GM12878 (cell line): ENCODE measurements at regions not wholly inside any gene's neighbourhood (a gene's known extent, or its start where the extent isn't known, plus 50 kb on each side); places are given as distances from the start of the nearest gene placed in this dataset.

Experiments used
- ATAC-seq: fragments of 200-7000 bp; cut with Tn5 transposase; 3 replicates; pipeline ENCODE4 v1.9.1; 2020; ENCODE audit warnings: mild to moderate bottlenecking, moderate library complexity
- BruUV-seq: library from RNA; stranded (reverse); fragments of 400-500 nt; replicated peaks from 2 replicates; lab custom pipeline; 2021; lab: Mats Ljungman, UMichigan
- CTCF ChIA-PET: fragments of 300-600 bp; sonication (Branson Sonifier 250); formaldehyde crosslinking; extraction: SDS; loops from one replicate; lab custom pipeline; 2021; ENCODE audit warnings: inconsistent platforms; lab: Yijun Ruan, JAX
- POLR2A ChIA-PET: fragments of 350-600 bp; formaldehyde crosslinking; extraction: SDS; loops from one replicate; lab custom pipeline; 2021; ENCODE audit warnings: inconsistent platforms; lab: Charles Lee
- RAD21 ChIA-PET: fragments of 300-600 bp; sonication (Branson Sonifier 250); formaldehyde crosslinking; loops from one replicate; lab custom pipeline; 2023; ENCODE audit warnings: antibody characterized with exemption; ENCODE audit not compliant: unreplicated experiment; lab: Charles Lee
- SMC1A ChIA-PET: fragments of 300-600 bp; sonication (Branson Sonifier 250); formaldehyde crosslinking; loops from one replicate; lab custom pipeline; 2023; ENCODE audit not compliant: unreplicated experiment, uncharacterized antibody; lab: Charles Lee
- DNase-seq: peaks from one replicate; pipeline ENCODE4 v3.0.0-alpha.2; 2011; ENCODE audit warnings: low read depth, low spot score
- FAIRE-seq: peaks from 3 replicates; lab custom pipeline; 2011; peaks lifted over from hg19 to GRCh38; lab: Jason Lieb, UNC
- H2AFZ ChIP-seq: 2 replicates; pipeline ENCODE4 v1.6.0; 2011; ENCODE audit warnings: low read depth, low read length, control low read depth; ENCODE audit not compliant: control insufficient read depth
- H3K27ac ChIP-seq: 2 replicates; pipeline ENCODE4 v1.5.1; 2011; ENCODE audit warnings: control low read depth; ENCODE audit not compliant: control insufficient read depth, insufficient read depth
- H3K27me3 ChIP-seq, 2 experiments: replicated peaks in 1 of 2; 2 replicates each; pipeline versions ENCODE4 v1.6.0 to v1.6.1; 2011; ENCODE audit warnings: low read length in 1 of 2; ENCODE audit not compliant: control insufficient read depth in 2 of 2, insufficient read depth in 2 of 2
- H3K36me3 ChIP-seq, 2 experiments: 2 replicates each; pipeline ENCODE4 v1.5.1; 2011; ENCODE audit warnings: low read length in 1 of 2; ENCODE audit not compliant: control insufficient read depth in 2 of 2, insufficient read depth in 2 of 2
- H3K4me1 ChIP-seq: 2 replicates; pipeline ENCODE4 v1.6.1; 2011; ENCODE audit warnings: mild to moderate bottlenecking, low read length, moderate library complexity, mixed read lengths; ENCODE audit not compliant: control insufficient read depth, insufficient read depth
- H3K4me2 ChIP-seq: 2 replicates; pipeline ENCODE4 v1.6.0; 2011; ENCODE audit warnings: control low read depth; ENCODE audit not compliant: control insufficient read depth, insufficient read depth
- H3K4me3 ChIP-seq: fragments of 200-600 bp; sonication (generic); 2 replicates; pipeline ENCODE4 v1.5.1; 2016
- H3K79me2 ChIP-seq: 2 replicates; pipeline ENCODE4 v1.6.0; 2011; ENCODE audit warnings: low read length; ENCODE audit not compliant: control insufficient read depth, insufficient read depth
- H3K9ac ChIP-seq: 2 replicates; pipeline ENCODE4 v1.8.0; 2011; ENCODE audit warnings: low read length, control low read depth, mixed read lengths; ENCODE audit not compliant: control insufficient read depth, insufficient read depth
- H3K9me3 ChIP-seq: replicated peaks from 3 replicates; pipeline ENCODE4 v1.5.1; 2011; ENCODE audit warnings: mild to moderate bottlenecking, low read length; ENCODE audit not compliant: control insufficient read depth, insufficient read depth
- H4K20me1 ChIP-seq: 2 replicates; pipeline ENCODE4 v1.6.0; 2011; ENCODE audit not compliant: control insufficient read depth, insufficient read depth
- ATF7 ChIP-seq: fragments of 450-650 bp; IDR thresholded peaks from 2 replicates; pipeline ENCODE4 v1.6.1; 2016; ENCODE audit warnings: low read depth, mild to moderate bottlenecking
- CEBPB ChIP-seq, 2 experiments: fragments of 150-350 bp in 1 of 2; IDR thresholded peaks; 2 replicates each; pipeline ENCODE4 v1.6.1; 2012 to 2014; ENCODE audit warnings: low read depth in 2 of 2, low read length in 2 of 2, borderline replicate concordance in 1 of 2, inconsistent platforms in 1 of 2
- EED ChIP-seq: sonication (generic); IDR thresholded peaks from 2 replicates; pipeline ENCODE4 v1.6.1; 2016; ENCODE audit warnings: antibody characterized with exemption, low read depth
- FOXK2 ChIP-seq: fragments of 450-650 bp; IDR thresholded peaks from 2 replicates; pipeline ENCODE4 v1.6.1; 2017; ENCODE audit warnings: mild to moderate bottlenecking, moderate library complexity
- FOXM1 ChIP-seq: IDR thresholded peaks from 2 replicates; pipeline ENCODE4 v1.6.1; 2012; ENCODE audit warnings: low read depth, mild to moderate bottlenecking, inconsistent platforms, low read length, moderate library complexity
- IKZF2 ChIP-seq, 2 experiments: fragments of 450-650 bp; IDR thresholded peaks; 2 replicates each; pipeline ENCODE4 v1.6.1; 2017; ENCODE audit warnings: mild to moderate bottlenecking in 2 of 2, moderate library complexity in 2 of 2
- LARP7 ChIP-seq: fragments of 450-650 bp; IDR thresholded peaks from 2 replicates; pipeline ENCODE4 v1.6.1; 2017; ENCODE audit warnings: mild to moderate bottlenecking
- MEF2A ChIP-seq: IDR thresholded peaks from 2 replicates; pipeline ENCODE4 v1.6.1; 2011; ENCODE audit warnings: low read depth, mild to moderate bottlenecking, low read length, moderate library complexity; ENCODE audit not compliant: insufficient read depth
- MYB ChIP-seq: fragments of 150-350 bp; IDR thresholded peaks from 2 replicates; pipeline ENCODE4 v1.6.1; 2014; ENCODE audit warnings: mild to moderate bottlenecking, low read depth, low read length, borderline replicate concordance
- NRF1 ChIP-seq: conservative IDR thresholded peaks from 2 replicates; pipeline ENCODE4 v1.6.1; 2011; ENCODE audit warnings: mild to moderate bottlenecking, low read depth, low read length, improper control_type of control experiment
- PAX8 ChIP-seq: fragments of 450-650 bp; IDR thresholded peaks from 2 replicates; pipeline ENCODE4 v1.6.1; 2017; ENCODE audit warnings: mild to moderate bottlenecking, moderate library complexity
- RAD51 ChIP-seq: fragments of 450-650 bp; IDR thresholded peaks from 2 replicates; pipeline ENCODE4 v1.6.1; 2016; ENCODE audit warnings: moderate library complexity, mild to moderate bottlenecking, inconsistent platforms
- RB1 ChIP-seq: fragments of 450-650 bp; formaldehyde crosslinking; IDR thresholded peaks from 2 replicates; pipeline ENCODE4 v1.6.1; 2017; ENCODE audit warnings: mild to moderate bottlenecking, borderline replicate concordance
- SREBF1 ChIP-seq: IDR thresholded peaks from 2 replicates; pipeline ENCODE4 v1.6.1; 2012; ENCODE audit warnings: mild to moderate bottlenecking, low read length
- TAF1 ChIP-seq: IDR thresholded peaks from 2 replicates; pipeline ENCODE4 v1.6.1; 2011; ENCODE audit warnings: mild to moderate bottlenecking, low read depth, low read length, borderline replicate concordance
- YBX1 ChIP-seq: fragments of 450-650 bp; IDR thresholded peaks from 2 replicates; pipeline ENCODE4 v1.6.1; 2016; ENCODE audit warnings: antibody characterized with exemption
- ZNF384 ChIP-seq: IDR thresholded peaks from 2 replicates; pipeline ENCODE4 v1.6.1; 2012; ENCODE audit warnings: low read depth, mild to moderate bottlenecking, low read length, improper control_type of control experiment, borderline replicate concordance
- WGBS: methylation state at CpG from one replicate; pipeline ENCODE4 v1.1.6; 2016; ENCODE audit warnings: low lambda C conversion rate; ENCODE audit not compliant: insufficient replicate concordance, insufficient coverage; ENCODE audit errors: missing lambda C conversion rate; 5-methylcytosine and 5-hydroxymethylcytosine counted together
- in situ Hi-C: fragments of 300-500 bp; cut with MboI; formaldehyde crosslinking; loops from 9 replicates; pipeline ENCODE4 v1.14.3; 2018; ENCODE audit warnings: mixed read lengths
- intact Hi-C: fragments of 100-400 bp; cut with micrococcal nuclease; formaldehyde crosslinking; loops from one replicate; pipeline ENCODE4 v1.14.2; 2022; ENCODE audit not compliant: unreplicated experiment
- TF ChIP-seq, protein P1 (sequence below): fragments of 450-650 bp; formaldehyde crosslinking; IDR thresholded peaks from 2 replicates; pipeline ENCODE4 v1.5.0; 2022; ENCODE audit warnings: mild to moderate bottlenecking, missing genetic modification characterization
- TF ChIP-seq, protein P2 (sequence below): IDR thresholded peaks from 2 replicates; pipeline ENCODE4 v1.6.1; 2012; ENCODE audit warnings: low read depth, low read length, improper control_type of control experiment
- TF ChIP-seq, protein P3 (sequence below): fragments of 450-650 bp; IDR thresholded peaks from 2 replicates; pipeline ENCODE4 v1.6.1; 2014; ENCODE audit warnings: mild to moderate bottlenecking

DNA sequence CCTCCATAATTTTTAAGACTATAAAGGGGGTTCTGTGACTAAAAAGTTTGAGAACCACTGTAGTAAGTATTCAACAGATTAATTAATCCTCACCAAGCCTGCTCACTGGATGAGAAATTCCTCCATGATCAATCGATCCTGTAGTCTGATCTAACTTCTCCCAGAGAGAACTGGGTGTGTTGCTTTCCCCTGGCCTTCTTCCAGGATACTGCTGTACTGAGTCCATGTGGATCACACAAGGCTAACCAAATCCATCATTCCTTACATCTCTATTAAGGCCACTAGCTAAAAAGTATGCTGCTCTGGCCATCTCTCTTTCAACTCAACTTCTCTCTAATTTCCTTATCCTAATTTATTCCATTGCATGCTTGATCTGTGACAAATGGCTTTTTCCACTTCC, 280.2 kb upstream of the PCSK5 start:
- ChIA-PET POLR2A (interaction anchor here (0.6 kb wide), 1 partner anchor 49 kb away, joined by 3 read pairs; no protein-coding TSS in a partner anchor), CTCF (no interaction called here), SMC1A (no interaction called here), RAD21 (no interaction called here)
- no peak for FAIRE-seq
- Histone ChIP-seq H3K4me2 (no peak overlapping the region), H3K9ac (no peak overlapping the region), H2AFZ (no peak overlapping the region), H3K27me3 (no peaks in the 10 kb centered on the region), H3K9me3 (no peaks in the 10 kb centered on the region), H4K20me1 (no peaks in the 10 kb centered on the region), H3K4me3 (no peak overlapping the region), H3K27ac (no peak overlapping the region), H3K79me2 (no peaks in the 10 kb centered on the region), H3K4me1 (no peaks in the 10 kb centered on the region), H3K36me3 (no peaks in the 10 kb centered on the region)
- no peak for DNase-seq
- ATAC-seq = no peak
- intact Hi-C loops = no loop called here
- no peak for TF ChIP-seq PAX8
- TF ChIP-seq IKZF2 (IDR thresholded peaks at IDR 0.05) = no peak
- no peak for TF ChIP-seq MYB
- no peak for TF ChIP-seq NRF1
- TF ChIP-seq, protein P1, sequence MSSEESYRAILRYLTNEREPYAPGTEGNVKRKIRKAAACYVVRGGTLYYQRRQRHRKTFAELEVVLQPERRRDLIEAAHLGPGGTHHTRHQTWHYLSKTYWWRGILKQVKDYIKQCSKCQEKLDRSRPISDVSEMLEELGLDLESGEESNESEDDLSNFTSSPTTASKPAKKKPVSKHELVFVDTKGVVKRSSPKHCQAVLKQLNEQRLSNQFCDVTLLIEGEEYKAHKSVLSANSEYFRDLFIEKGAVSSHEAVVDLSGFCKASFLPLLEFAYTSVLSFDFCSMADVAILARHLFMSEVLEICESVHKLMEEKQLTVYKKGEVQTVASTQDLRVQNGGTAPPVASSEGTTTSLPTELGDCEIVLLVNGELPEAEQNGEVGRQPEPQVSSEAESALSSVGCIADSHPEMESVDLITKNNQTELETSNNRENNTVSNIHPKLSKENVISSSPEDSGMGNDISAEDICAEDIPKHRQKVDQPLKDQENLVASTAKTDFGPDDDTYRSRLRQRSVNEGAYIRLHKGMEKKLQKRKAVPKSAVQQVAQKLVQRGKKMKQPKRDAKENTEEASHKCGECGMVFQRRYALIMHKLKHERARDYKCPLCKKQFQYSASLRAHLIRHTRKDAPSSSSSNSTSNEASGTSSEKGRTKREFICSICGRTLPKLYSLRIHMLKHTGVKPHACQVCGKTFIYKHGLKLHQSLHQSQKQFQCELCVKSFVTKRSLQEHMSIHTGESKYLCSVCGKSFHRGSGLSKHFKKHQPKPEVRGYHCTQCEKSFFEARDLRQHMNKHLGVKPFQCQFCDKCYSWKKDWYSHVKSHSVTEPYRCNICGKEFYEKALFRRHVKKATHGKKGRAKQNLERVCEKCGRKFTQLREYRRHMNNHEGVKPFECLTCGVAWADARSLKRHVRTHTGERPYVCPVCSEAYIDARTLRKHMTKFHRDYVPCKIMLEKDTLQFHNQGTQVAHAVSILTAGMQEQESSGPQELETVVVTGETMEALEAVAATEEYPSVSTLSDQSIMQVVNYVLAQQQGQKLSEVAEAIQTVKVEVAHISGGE (CRISPR knock-in tag) = no peak
- no peak for TF ChIP-seq EED
- TF ChIP-seq, protein P2, sequence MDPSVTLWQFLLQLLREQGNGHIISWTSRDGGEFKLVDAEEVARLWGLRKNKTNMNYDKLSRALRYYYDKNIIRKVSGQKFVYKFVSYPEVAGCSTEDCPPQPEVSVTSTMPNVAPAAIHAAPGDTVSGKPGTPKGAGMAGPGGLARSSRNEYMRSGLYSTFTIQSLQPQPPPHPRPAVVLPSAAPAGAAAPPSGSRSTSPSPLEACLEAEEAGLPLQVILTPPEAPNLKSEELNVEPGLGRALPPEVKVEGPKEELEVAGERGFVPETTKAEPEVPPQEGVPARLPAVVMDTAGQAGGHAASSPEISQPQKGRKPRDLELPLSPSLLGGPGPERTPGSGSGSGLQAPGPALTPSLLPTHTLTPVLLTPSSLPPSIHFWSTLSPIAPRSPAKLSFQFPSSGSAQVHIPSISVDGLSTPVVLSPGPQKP = no peak
- TF ChIP-seq ZNF384 = no peak
- TF ChIP-seq FOXK2 = no peak
- TF ChIP-seq CEBPB (IDR thresholded peaks at IDR 0.05; ENCODE audit: borderline replicate concordance in 1 of 2, low read depth in 2 of 2, low read length in 2 of 2) = no peak
- no peak for TF ChIP-seq RB1
- TF ChIP-seq TAF1 = no peak
- TF ChIP-seq FOXM1 = no peak
- no peak for TF ChIP-seq MEF2A
- no peak for TF ChIP-seq YBX1
- no peak for TF ChIP-seq RAD51
- TF ChIP-seq LARP7 = no peak
- TF ChIP-seq ATF7 = no peak
- no peak for TF ChIP-seq SREBF1
- TF ChIP-seq, protein P3, sequence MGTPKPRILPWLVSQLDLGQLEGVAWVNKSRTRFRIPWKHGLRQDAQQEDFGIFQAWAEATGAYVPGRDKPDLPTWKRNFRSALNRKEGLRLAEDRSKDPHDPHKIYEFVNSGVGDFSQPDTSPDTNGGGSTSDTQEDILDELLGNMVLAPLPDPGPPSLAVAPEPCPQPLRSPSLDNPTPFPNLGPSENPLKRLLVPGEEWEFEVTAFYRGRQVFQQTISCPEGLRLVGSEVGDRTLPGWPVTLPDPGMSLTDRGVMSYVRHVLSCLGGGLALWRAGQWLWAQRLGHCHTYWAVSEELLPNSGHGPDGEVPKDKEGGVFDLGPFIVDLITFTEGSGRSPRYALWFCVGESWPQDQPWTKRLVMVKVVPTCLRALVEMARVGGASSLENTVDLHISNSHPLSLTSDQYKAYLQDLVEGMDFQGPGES = no peak
- BruUV-seq = no TSS peak
- in situ Hi-C loops = no loop called here
- 0% methylated on average over 1 of the region's 1 CpG for WGBS
